ENCODE measurements at regions not wholly inside any gene's neighbourhood (a gene's known extent, or its start where the extent isn't known, plus 50 kb on each side); places are given as distances from the start of the nearest gene placed in this dataset.

GRCh38 chr6:141758430-141758829 lies 374.3 kb upstream of the GJE1 start:
- TF ChIP-seq CTCF (IDR thresholded peaks at IDR 0.05; ENCODE audit: insufficient read depth, low read length, poor library complexity, severe bottlenecking) (no peak), EZH2phosphoT487 (conservative IDR thresholded peaks at IDR 0.05; ENCODE audit: low read length) (no peak)
